GM21390 (cell line): ENCODE measurements at regions not wholly inside any gene's neighbourhood (a gene's known extent, or its start where the extent isn't known, plus 50 kb on each side); places are given as distances from the start of the nearest gene placed in this dataset.

ENCODE experiments used
- ATAC-seq: cut with Tn5 transposase; IDR thresholded peaks from one replicate; pipeline ENCODE4 v1.9.1; 2021; ENCODE audit not compliant: unreplicated experiment

- ATAC-seq: no peak
Observed at GRCh38 chr4:61049018-61049417, 151.1 kb upstream of the ADGRL3 start.

GRCh38 chr4:61067381-61067780 lies 132.7 kb upstream of the ADGRL3 start:
- ATAC-seq: no peak

- no peak for ATAC-seq
Observed at GRCh38 chr4:61068060-61068459, 132.1 kb upstream of the ADGRL3 start.

- ATAC-seq: no peak
Observed at GRCh38 chr4:61068745-61069144, 131.4 kb upstream of the ADGRL3 start.

GRCh38 chr4:61070269-61070668 lies 129.9 kb upstream of the ADGRL3 start:
- no peak for ATAC-seq

GRCh38 chr4:61079427-61079826 lies 120.7 kb upstream of the ADGRL3 start:
- no peak for ATAC-seq

GRCh38 chr4:61079976-61080375 lies 120.2 kb upstream of the ADGRL3 start:
- no peak for ATAC-seq

- no peak for ATAC-seq
Observed at GRCh38 chr4:61085534-61085933, 114.6 kb upstream of the ADGRL3 start.

GRCh38 chr4:61086357-61086756 lies 113.8 kb upstream of the ADGRL3 start:
- no peak for ATAC-seq

- no peak for ATAC-seq
Observed at GRCh38 chr4:61086979-61087378, 113.1 kb upstream of the ADGRL3 start.

- ATAC-seq: no peak
Observed at GRCh38 chr4:61094854-61095598, 105.1 kb upstream of the ADGRL3 start.

GRCh38 chr4:61128682-61129081 lies 71.4 kb upstream of the ADGRL3 start:
- no peak for ATAC-seq

GRCh38 chr4:61129971-61130370 lies 70.2 kb upstream of the ADGRL3 start:
- no peak for ATAC-seq

- no peak for ATAC-seq
Observed at GRCh38 chr4:61143461-61143860, 56.7 kb upstream of the ADGRL3 start.

- ATAC-seq: no peak
Observed at GRCh38 chr4:61149278-61149677, 50.8 kb upstream of the ADGRL3 start.
